GM12878 (cell line): ENCODE measurements at regions not wholly inside any gene's neighbourhood (a gene's known extent, or its start where the extent isn't known, plus 50 kb on each side); places are given as distances from the start of the nearest gene placed in this dataset.

ENCODE experiments used
- ATAC-seq: fragments of 200-7000 bp; cut with Tn5 transposase; 3 replicates; pipeline ENCODE4 v1.9.1; 2020; ENCODE audit warnings: mild to moderate bottlenecking, moderate library complexity
- BruUV-seq: library from RNA; stranded (reverse); fragments of 400-500 nt; replicated peaks from 2 replicates; lab custom pipeline; 2021; lab: Mats Ljungman, UMichigan
- CTCF ChIA-PET: fragments of 300-600 bp; sonication (Branson Sonifier 250); formaldehyde crosslinking; extraction: SDS; loops from one replicate; lab custom pipeline; 2021; ENCODE audit warnings: inconsistent platforms; lab: Yijun Ruan, JAX
- POLR2A ChIA-PET: fragments of 350-600 bp; formaldehyde crosslinking; extraction: SDS; loops from one replicate; lab custom pipeline; 2021; ENCODE audit warnings: inconsistent platforms; lab: Charles Lee
- RAD21 ChIA-PET: fragments of 300-600 bp; sonication (Branson Sonifier 250); formaldehyde crosslinking; loops from one replicate; lab custom pipeline; 2023; ENCODE audit warnings: antibody characterized with exemption; ENCODE audit not compliant: unreplicated experiment; lab: Charles Lee
- SMC1A ChIA-PET: fragments of 300-600 bp; sonication (Branson Sonifier 250); formaldehyde crosslinking; loops from one replicate; lab custom pipeline; 2023; ENCODE audit not compliant: unreplicated experiment, uncharacterized antibody; lab: Charles Lee
- DNase-seq: peaks from one replicate; pipeline ENCODE4 v3.0.0-alpha.2; 2011; ENCODE audit warnings: low read depth, low spot score
- FAIRE-seq: peaks from 3 replicates; lab custom pipeline; 2011; peaks lifted over from hg19 to GRCh38; lab: Jason Lieb, UNC
- H2AFZ ChIP-seq: 2 replicates; pipeline ENCODE4 v1.6.0; 2011; ENCODE audit warnings: low read depth, low read length, control low read depth; ENCODE audit not compliant: control insufficient read depth
- H3K27ac ChIP-seq: 2 replicates; pipeline ENCODE4 v1.5.1; 2011; ENCODE audit warnings: control low read depth; ENCODE audit not compliant: control insufficient read depth, insufficient read depth
- H3K27me3 ChIP-seq, 2 experiments: replicated peaks in 1 of 2; 2 replicates each; pipeline versions ENCODE4 v1.6.0 to v1.6.1; 2011; ENCODE audit warnings: low read length in 1 of 2; ENCODE audit not compliant: control insufficient read depth in 2 of 2, insufficient read depth in 2 of 2
- H3K36me3 ChIP-seq, 2 experiments: 2 replicates each; pipeline ENCODE4 v1.5.1; 2011; ENCODE audit warnings: low read length in 1 of 2; ENCODE audit not compliant: control insufficient read depth in 2 of 2, insufficient read depth in 2 of 2
- H3K4me1 ChIP-seq: 2 replicates; pipeline ENCODE4 v1.6.1; 2011; ENCODE audit warnings: mild to moderate bottlenecking, low read length, moderate library complexity, mixed read lengths; ENCODE audit not compliant: control insufficient read depth, insufficient read depth
- H3K4me2 ChIP-seq: 2 replicates; pipeline ENCODE4 v1.6.0; 2011; ENCODE audit warnings: control low read depth; ENCODE audit not compliant: control insufficient read depth, insufficient read depth
- H3K4me3 ChIP-seq: fragments of 200-600 bp; sonication (generic); 2 replicates; pipeline ENCODE4 v1.5.1; 2016
- H3K79me2 ChIP-seq: 2 replicates; pipeline ENCODE4 v1.6.0; 2011; ENCODE audit warnings: low read length; ENCODE audit not compliant: control insufficient read depth, insufficient read depth
- H3K9ac ChIP-seq: 2 replicates; pipeline ENCODE4 v1.8.0; 2011; ENCODE audit warnings: low read length, control low read depth, mixed read lengths; ENCODE audit not compliant: control insufficient read depth, insufficient read depth
- H3K9me3 ChIP-seq: replicated peaks from 3 replicates; pipeline ENCODE4 v1.5.1; 2011; ENCODE audit warnings: mild to moderate bottlenecking, low read length; ENCODE audit not compliant: control insufficient read depth, insufficient read depth
- H4K20me1 ChIP-seq: 2 replicates; pipeline ENCODE4 v1.6.0; 2011; ENCODE audit not compliant: control insufficient read depth, insufficient read depth
- BCLAF1 ChIP-seq: fragments of 450-650 bp; IDR thresholded peaks from 2 replicates; pipeline ENCODE4 v1.6.1; 2017; ENCODE audit warnings: antibody characterized with exemption, mild to moderate bottlenecking, moderate library complexity
- CBX3 ChIP-seq: fragments of 200-600 bp; sonication (generic); IDR thresholded peaks from 2 replicates; pipeline ENCODE4 v1.6.1; 2016; ENCODE audit warnings: low read depth, borderline replicate concordance
- JUND ChIP-seq: IDR thresholded peaks from 2 replicates; pipeline ENCODE4 v1.6.1; 2012; ENCODE audit warnings: low read depth, mild to moderate bottlenecking, low read length, improper control_type of control experiment, moderate library complexity
- KDM1A ChIP-seq: fragments of 200-600 bp; sonication (generic); IDR thresholded peaks from 2 replicates; pipeline ENCODE4 v1.6.1; 2016; ENCODE audit warnings: borderline replicate concordance
- RAD21 ChIP-seq: IDR thresholded peaks from 2 replicates; pipeline ENCODE4 v1.6.1; 2011; ENCODE audit warnings: mild to moderate bottlenecking, low read depth, low read length, moderate library complexity; ENCODE audit not compliant: insufficient read depth
- ZBTB33 ChIP-seq: fragments of 450-650 bp; IDR thresholded peaks from 2 replicates; pipeline ENCODE4 v1.6.1; 2017; ENCODE audit warnings: mild to moderate bottlenecking
- ZNF592 ChIP-seq: fragments of 450-650 bp; IDR thresholded peaks from 2 replicates; pipeline ENCODE4 v1.6.1; 2017; ENCODE audit warnings: mild to moderate bottlenecking, moderate library complexity
- WGBS: methylation state at CpG from one replicate; pipeline ENCODE4 v1.1.6; 2016; ENCODE audit warnings: low lambda C conversion rate; ENCODE audit not compliant: insufficient replicate concordance, insufficient coverage; ENCODE audit errors: missing lambda C conversion rate; 5-methylcytosine and 5-hydroxymethylcytosine counted together
- in situ Hi-C: fragments of 300-500 bp; cut with MboI; formaldehyde crosslinking; loops from 9 replicates; pipeline ENCODE4 v1.14.3; 2018; ENCODE audit warnings: mixed read lengths
- intact Hi-C: fragments of 100-400 bp; cut with micrococcal nuclease; formaldehyde crosslinking; loops from one replicate; pipeline ENCODE4 v1.14.2; 2022; ENCODE audit not compliant: unreplicated experiment

- TF ChIP-seq ZNF592, result peak; percentile 39; the same call in 1 of the 2 replicates
- TF ChIP-seq RAD21, result no peak
- TF ChIP-seq ZBTB33, result no peak
- TF ChIP-seq CBX3, result no peak
- no peak for TF ChIP-seq KDM1A
Observed at GRCh38 chr1:34332996-34333395, 156.3 kb downstream of the C1orf94 start (continued).

GRCh38 chr1:34338871-34339270 lies 162.2 kb downstream of the C1orf94 start:
- intact Hi-C loops, result no loop called here

More at GRCh38 chr1:34338871-34339270, 162.2 kb downstream of the C1orf94 start:
- ATAC-seq (no peak), DNase-seq (no peak), FAIRE-seq (no peak)
- ChIA-PET SMC1A (no interaction called here), POLR2A (no interaction called here), CTCF (no interaction called here), RAD21 (no interaction called here)
- BruUV-seq, result no TSS peak
- Histone ChIP-seq H3K27ac (no peak overlapping the region), H3K79me2 (no peaks in the 10 kb centered on the region), H3K36me3 (no peaks in the 10 kb centered on the region), H3K4me2 (no peak overlapping the region), H3K4me1 (peaks cover 1% of the 10 kb centered on the region), H3K9me3 (no peaks in the 10 kb centered on the region), H4K20me1 (no peaks in the 10 kb centered on the region), H2AFZ (no peak overlapping the region), H3K9ac (no peak overlapping the region), H3K4me3 (no peak overlapping the region), H3K27me3 (no peaks in the 10 kb centered on the region; a peak in 1 of 4 replicates)
- no peak for TF ChIP-seq BCLAF1
- no peak for TF ChIP-seq JUND
- WGBS, result 0% methylated on average over 1 of the region's 1 CpG
- in situ Hi-C loops, result no loop called here
